ENCODE measurements at regions not wholly inside any gene's neighbourhood (a gene's known extent, or its start where the extent isn't known, plus 50 kb on each side); places are given as distances from the start of the nearest gene placed in this dataset.
A peak's percentile ranks its signal among the peaks of the same experiment; 100 is the strongest.

DNA sequence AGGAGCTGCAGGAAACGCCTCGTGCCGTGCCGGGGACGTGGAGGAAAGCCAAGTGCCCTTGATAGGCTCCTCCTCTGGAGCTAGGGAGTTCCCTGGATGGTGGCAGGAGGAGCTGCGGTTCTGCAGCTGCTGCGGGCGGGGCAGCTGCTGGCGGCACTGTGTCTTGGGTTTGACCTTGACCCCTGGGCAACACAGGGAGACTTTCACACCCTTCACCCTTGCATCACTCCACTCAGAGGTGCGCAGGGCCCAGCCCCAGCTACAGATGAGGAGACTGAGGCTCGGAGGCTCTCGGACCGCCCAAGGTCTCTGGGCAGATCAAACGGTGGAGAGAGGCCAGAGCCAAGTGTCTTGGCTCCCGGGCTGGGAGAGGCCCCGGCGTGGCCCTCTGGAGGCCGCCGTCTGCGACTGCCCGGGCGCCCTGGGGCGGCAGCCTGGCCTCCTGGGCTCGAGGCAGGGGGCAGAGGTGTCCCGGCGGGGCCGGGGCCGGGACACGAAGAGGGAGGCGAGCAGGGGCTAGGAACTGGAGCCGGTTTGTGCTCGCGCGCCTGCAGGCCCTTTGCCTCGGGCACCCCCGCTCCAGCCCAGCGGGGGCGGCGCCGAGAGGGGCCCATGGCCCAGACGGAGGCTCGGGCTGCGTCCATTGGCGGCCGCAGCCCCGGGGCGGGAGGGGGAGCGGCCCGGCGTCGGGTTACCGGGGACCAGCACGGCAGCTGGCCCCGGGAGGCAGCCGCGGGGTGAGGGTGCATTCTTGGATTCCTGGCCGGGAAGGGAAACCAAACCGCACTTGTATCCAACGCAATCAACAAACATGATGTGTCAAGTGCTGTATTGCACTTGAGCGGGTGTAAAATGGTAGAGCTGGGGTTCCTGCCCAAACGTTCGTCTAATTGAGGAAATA, 129.6 kb upstream of the SLC1A4 start (continued):
- TF ChIP-seq ZNF426 (tag by site-specific recombination; IDR thresholded peaks at IDR 0.05) (no peak), ZNF621 (tag by site-specific recombination; IDR thresholded peaks at IDR 0.05) (no peak), ZNF518A (tag by site-specific recombination; conservative IDR thresholded peaks at IDR 0.05; ENCODE audit: low read depth) (no peak), KLF10 (tag by site-specific recombination; IDR thresholded peaks at IDR 0.05) (no peak), ZBTB17 (tag by site-specific recombination; IDR thresholded peaks at IDR 0.05) (peak; percentile 85), ZNF692 (tag by site-specific recombination; IDR thresholded peaks at IDR 0.05) (peak; percentile 57; the same call in 1 of the 2 replicates), ZNF747 (tag by site-specific recombination; IDR thresholded peaks at IDR 0.05) (no peak), WT1 (tag by site-specific recombination; IDR thresholded peaks at IDR 0.05) (peak; percentile 38), IKZF3 (tag by site-specific recombination; IDR thresholded peaks at IDR 0.05) (0 out of 2 replicates have a peak, but pooled peaks have one; percentile 16), ZNF24 (tag by site-specific recombination; IDR thresholded peaks at IDR 0.05) (no peak), MEIS1 (CRISPR knock-in tag; IDR thresholded peaks at IDR 0.05; ENCODE audit: borderline replicate concordance) (no peak), YY1 (tag by site-specific recombination; IDR thresholded peaks at IDR 0.05) (0 out of 2 replicates have a peak, but pooled peaks have one; percentile 29), ZSCAN30 (tag by site-specific recombination; IDR thresholded peaks at IDR 0.05) (peak; percentile 78; the same call in 1 of the 2 replicates), ZNF561 (tag by site-specific recombination; IDR thresholded peaks at IDR 0.05; ENCODE audit: borderline replicate concordance) (0 out of 2 replicates have a peak, but pooled peaks have one; percentile 32), ZNF580 (tag by site-specific recombination; IDR thresholded peaks at IDR 0.05) (no peak), SP2 (tag by site-specific recombination; IDR thresholded peaks at IDR 0.05) (peak; percentile 62), ZNF558 (tag by site-specific recombination; IDR thresholded peaks at IDR 0.05) (no peak), ZNF623 (tag by site-specific recombination; IDR thresholded peaks at IDR 0.05) (no peak), ZBTB8A (tag by site-specific recombination; IDR thresholded peaks at IDR 0.05) (peak; percentile 81)
- TF ChIP-seq, protein P1, sequence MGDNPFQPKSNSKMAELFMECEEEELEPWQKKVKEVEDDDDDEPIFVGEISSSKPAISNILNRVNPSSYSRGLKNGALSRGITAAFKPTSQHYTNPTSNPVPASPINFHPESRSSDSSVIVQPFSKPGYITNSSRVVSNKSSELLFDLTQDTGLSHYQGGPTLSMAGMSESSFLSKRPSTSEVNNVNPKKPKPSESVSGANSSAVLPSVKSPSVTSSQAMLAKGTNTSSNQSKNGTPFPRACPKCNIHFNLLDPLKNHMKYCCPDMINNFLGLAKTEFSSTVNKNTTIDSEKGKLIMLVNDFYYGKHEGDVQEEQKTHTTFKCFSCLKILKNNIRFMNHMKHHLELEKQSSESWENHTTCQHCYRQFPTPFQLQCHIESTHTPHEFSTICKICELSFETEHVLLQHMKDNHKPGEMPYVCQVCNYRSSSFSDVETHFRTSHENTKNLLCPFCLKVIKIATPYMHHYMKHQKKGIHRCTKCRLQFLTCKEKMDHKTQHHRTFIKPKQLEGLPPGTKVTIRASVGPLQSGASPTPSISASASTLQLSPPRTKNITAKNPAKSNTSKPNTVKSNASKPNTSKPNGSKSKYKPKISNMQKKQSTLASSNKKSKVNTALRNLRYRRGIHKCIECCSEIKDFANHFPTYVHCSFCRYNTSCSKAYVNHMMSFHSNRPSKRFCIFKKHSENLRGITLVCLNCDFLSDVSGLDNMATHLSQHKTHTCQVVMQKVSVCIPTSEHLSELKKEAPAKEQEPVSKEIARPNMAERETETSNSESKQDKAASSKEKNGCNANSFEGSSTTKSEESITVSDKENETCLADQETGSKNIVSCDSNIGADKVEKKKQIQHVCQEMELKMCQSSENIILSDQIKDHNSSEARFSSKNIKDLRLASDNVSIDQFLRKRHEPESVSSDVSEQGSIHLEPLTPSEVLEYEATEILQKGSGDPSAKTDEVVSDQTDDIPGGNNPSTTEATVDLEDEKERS (tag by site-specific recombination; IDR thresholded peaks at IDR 0.05): no peak
- TF ChIP-seq, protein P2, sequence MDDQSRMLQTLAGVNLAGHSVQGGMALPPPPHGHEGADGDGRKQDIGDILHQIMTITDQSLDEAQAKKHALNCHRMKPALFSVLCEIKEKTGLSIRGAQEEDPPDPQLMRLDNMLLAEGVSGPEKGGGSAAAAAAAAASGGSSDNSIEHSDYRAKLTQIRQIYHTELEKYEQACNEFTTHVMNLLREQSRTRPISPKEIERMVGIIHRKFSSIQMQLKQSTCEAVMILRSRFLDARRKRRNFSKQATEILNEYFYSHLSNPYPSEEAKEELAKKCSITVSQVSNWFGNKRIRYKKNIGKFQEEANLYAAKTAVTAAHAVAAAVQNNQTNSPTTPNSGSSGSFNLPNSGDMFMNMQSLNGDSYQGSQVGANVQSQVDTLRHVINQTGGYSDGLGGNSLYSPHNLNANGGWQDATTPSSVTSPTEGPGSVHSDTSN (CRISPR knock-in tag; IDR thresholded peaks at IDR 0.05): no peak
- TF ChIP-seq, protein P3, sequence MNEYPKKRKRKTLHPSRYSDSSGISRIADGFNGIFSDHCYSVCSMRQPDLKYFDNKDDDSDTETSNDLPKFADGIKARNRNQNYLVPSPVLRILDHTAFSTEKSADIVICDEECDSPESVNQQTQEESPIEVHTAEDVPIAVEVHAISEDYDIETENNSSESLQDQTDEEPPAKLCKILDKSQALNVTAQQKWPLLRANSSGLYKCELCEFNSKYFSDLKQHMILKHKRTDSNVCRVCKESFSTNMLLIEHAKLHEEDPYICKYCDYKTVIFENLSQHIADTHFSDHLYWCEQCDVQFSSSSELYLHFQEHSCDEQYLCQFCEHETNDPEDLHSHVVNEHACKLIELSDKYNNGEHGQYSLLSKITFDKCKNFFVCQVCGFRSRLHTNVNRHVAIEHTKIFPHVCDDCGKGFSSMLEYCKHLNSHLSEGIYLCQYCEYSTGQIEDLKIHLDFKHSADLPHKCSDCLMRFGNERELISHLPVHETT (tag by site-specific recombination; IDR thresholded peaks at IDR 0.05): no peak

All from HEK293 (cell line).